ENCODE measurements at regions not wholly inside any gene's neighbourhood (a gene's known extent, or its start where the extent isn't known, plus 50 kb on each side); places are given as distances from the start of the nearest gene placed in this dataset.

DNA sequence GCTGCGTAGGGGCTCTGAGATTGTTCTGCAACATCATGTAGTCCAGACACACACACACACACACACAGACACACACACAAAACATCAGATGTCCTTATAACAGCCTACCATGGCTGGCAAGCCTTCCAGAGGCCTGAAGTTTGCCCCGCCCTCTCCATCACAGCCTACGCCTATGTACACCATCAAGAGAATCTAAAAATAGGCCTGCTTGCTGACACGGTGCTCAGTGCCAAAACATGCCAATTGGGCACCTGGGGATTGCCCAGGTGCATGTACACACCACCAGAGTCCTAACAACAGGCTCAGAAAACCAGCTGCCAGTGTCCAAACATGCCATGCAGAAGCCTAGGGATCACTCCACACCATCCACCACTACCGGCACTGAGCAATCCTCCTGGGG is 391.7 kb upstream of the SPTLC3 start:
- H3K4me3 Mint-ChIP-seq (ENCODE audit: unreplicated experiment): no peak overlapping the region
- Histone ChIP-seq H3K9ac (ENCODE audit: low read length) (no peak overlapping the region), H3K4me2 (ENCODE audit: low read length) (no peak overlapping the region), H3K27ac (ENCODE audit: low read depth, low read length) (no peak overlapping the region), H4K20me1 (ENCODE audit: insufficient read depth, low read length) (no peaks in the 10 kb centered on the region), H3K4me1 (ENCODE audit: insufficient read depth, low read length) (no peaks in the 10 kb centered on the region), H3K4me3 (ENCODE audit: insufficient read depth, low read depth, low read length) (no peak overlapping the region), H2AFZ (ENCODE audit: low read depth, low read length) (no peak overlapping the region), H3K27me3 (ENCODE audit: insufficient read depth, low read length) (no peaks in the 10 kb centered on the region), H3K36me3 (ENCODE audit: insufficient read depth, low read length) (no peaks in the 10 kb centered on the region), H3K79me2 (ENCODE audit: insufficient read depth, low read length) (no peaks in the 10 kb centered on the region), H3K9me3 (ENCODE audit: insufficient read depth, low read depth, low read length) (peaks cover 10% of the 10 kb centered on the region)
- no peak overlapping the region for H3K27ac Mint-ChIP-seq (ENCODE audit: unreplicated experiment)
- DNase-seq (ENCODE audit: low read depth): no peak
- FAIRE-seq: no peak
- no peaks in the 10 kb centered on the region for H3K36me3 Mint-ChIP-seq (ENCODE audit: low read depth, unreplicated experiment)
- peaks cover 4% of the 10 kb centered on the region for H3K9me3 Mint-ChIP-seq (ENCODE audit: unreplicated experiment)
- TF ChIP-seq, protein P1, sequence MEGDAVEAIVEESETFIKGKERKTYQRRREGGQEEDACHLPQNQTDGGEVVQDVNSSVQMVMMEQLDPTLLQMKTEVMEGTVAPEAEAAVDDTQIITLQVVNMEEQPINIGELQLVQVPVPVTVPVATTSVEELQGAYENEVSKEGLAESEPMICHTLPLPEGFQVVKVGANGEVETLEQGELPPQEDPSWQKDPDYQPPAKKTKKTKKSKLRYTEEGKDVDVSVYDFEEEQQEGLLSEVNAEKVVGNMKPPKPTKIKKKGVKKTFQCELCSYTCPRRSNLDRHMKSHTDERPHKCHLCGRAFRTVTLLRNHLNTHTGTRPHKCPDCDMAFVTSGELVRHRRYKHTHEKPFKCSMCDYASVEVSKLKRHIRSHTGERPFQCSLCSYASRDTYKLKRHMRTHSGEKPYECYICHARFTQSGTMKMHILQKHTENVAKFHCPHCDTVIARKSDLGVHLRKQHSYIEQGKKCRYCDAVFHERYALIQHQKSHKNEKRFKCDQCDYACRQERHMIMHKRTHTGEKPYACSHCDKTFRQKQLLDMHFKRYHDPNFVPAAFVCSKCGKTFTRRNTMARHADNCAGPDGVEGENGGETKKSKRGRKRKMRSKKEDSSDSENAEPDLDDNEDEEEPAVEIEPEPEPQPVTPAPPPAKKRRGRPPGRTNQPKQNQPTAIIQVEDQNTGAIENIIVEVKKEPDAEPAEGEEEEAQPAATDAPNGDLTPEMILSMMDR (IDR thresholded peaks at IDR 0.05; ENCODE audit: insufficient read depth, low read depth, low read length): no peak
- TF ChIP-seq EZH2 (IDR thresholded peaks at IDR 0.05; ENCODE audit: insufficient read depth, low read length): no peak
- no peaks in the 10 kb centered on the region for H3K27me3 Mint-ChIP-seq (ENCODE audit: low read depth, unreplicated experiment)
- H3K4me1 Mint-ChIP-seq (ENCODE audit: low read depth, unreplicated experiment): no peaks in the 10 kb centered on the region

DNA sequence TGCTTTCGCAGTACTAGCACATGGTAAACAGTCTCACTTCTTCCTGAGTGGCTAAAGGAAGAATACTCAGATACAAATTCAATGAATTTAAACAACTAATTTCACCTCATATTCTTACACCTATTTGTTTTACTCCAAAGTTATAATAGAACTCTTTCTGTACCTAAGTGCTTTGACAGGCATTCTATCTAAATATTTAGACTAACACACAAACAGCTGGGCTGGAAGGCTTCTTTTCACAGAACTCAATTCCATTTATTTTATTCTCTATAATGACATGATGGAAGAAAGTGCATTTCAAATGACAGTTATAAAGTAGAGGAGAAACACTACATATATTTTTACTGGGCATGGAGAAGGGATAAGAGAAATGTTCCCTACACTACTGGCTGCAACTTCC is 384.9 kb upstream of the SPTLC3 start:
- Mint-ChIP-seq H3K27me3 (ENCODE audit: low read depth, unreplicated experiment) (no peaks in the 10 kb centered on the region), H3K36me3 (ENCODE audit: low read depth, unreplicated experiment) (no peaks in the 10 kb centered on the region), H3K4me3 (ENCODE audit: unreplicated experiment) (no peak overlapping the region), H3K27ac (ENCODE audit: unreplicated experiment) (no peak overlapping the region), H3K9me3 (ENCODE audit: unreplicated experiment) (no peaks in the 10 kb centered on the region), H3K4me1 (ENCODE audit: low read depth, unreplicated experiment) (no peaks in the 10 kb centered on the region)
- no peak overlapping the region for H2AFZ ChIP-seq (ENCODE audit: low read depth, low read length)
- no peak overlapping the region for H3K27ac ChIP-seq (ENCODE audit: low read depth, low read length)
- DNase-seq (ENCODE audit: low read depth) (no peak), FAIRE-seq (no peak)
- no peaks in the 10 kb centered on the region for H3K4me1 ChIP-seq (ENCODE audit: insufficient read depth, low read length)
- H3K4me3 ChIP-seq (ENCODE audit: insufficient read depth, low read depth, low read length): no peak overlapping the region
- H3K9ac ChIP-seq (ENCODE audit: low read length): no peak overlapping the region
- no peak overlapping the region for H3K4me2 ChIP-seq (ENCODE audit: low read length)
- H3K36me3 ChIP-seq (ENCODE audit: insufficient read depth, low read length): no peaks in the 10 kb centered on the region
- no peak for TF ChIP-seq EZH2 (IDR thresholded peaks at IDR 0.05; ENCODE audit: insufficient read depth, low read length)
- TF ChIP-seq, protein P1 (IDR thresholded peaks at IDR 0.05; ENCODE audit: insufficient read depth, low read depth, low read length): no peak
- no peaks in the 10 kb centered on the region for H3K27me3 ChIP-seq (ENCODE audit: insufficient read depth, low read length)
- H4K20me1 ChIP-seq (ENCODE audit: insufficient read depth, low read length): no peaks in the 10 kb centered on the region
- H3K9me3 ChIP-seq (ENCODE audit: insufficient read depth, low read depth, low read length): peaks cover 3% of the 10 kb centered on the region
- no peaks in the 10 kb centered on the region for H3K79me2 ChIP-seq (ENCODE audit: insufficient read depth, low read length)

DNA sequence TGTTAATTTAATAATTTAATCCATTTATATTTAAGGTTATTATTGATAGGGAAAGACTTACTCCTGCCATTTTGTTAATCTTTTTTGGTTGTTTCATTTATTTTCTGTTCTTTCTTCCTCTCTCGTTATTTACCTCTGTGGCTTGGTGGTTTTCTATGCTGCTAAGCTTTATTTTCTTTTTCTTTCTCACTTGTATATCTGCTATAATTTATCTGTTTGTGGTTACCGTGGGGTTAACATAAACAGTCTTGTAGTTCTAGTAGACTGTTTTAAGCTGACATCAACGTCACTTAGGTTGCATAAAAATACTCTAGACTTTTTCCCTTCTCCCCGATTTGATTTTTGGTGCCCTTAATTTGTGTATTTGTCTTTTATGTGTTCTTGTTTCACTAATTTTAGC is 381.3 kb upstream of the SPTLC3 start:
- no peak for DNase-seq (ENCODE audit: low read depth)
- no peak overlapping the region for H3K4me3 ChIP-seq (ENCODE audit: insufficient read depth, low read depth, low read length)
- TF ChIP-seq, protein P1 (IDR thresholded peaks at IDR 0.05; ENCODE audit: insufficient read depth, low read depth, low read length): no peak
- TF ChIP-seq EZH2 (IDR thresholded peaks at IDR 0.05; ENCODE audit: insufficient read depth, low read length): no peak
- no peak overlapping the region for H3K27ac ChIP-seq (ENCODE audit: low read depth, low read length)
- no peaks in the 10 kb centered on the region for H3K36me3 ChIP-seq (ENCODE audit: insufficient read depth, low read length)
- Mint-ChIP-seq H3K4me3 (ENCODE audit: unreplicated experiment) (no peak overlapping the region), H3K4me1 (ENCODE audit: low read depth, unreplicated experiment) (no peaks in the 10 kb centered on the region), H3K9me3 (ENCODE audit: unreplicated experiment) (no peaks in the 10 kb centered on the region), H3K27ac (ENCODE audit: unreplicated experiment) (no peak overlapping the region), H3K27me3 (ENCODE audit: low read depth, unreplicated experiment) (no peaks in the 10 kb centered on the region), H3K36me3 (ENCODE audit: low read depth, unreplicated experiment) (no peaks in the 10 kb centered on the region)
- no peak overlapping the region for H3K9ac ChIP-seq (ENCODE audit: low read length)
- peaks cover 7% of the 10 kb centered on the region for H3K9me3 ChIP-seq (ENCODE audit: insufficient read depth, low read depth, low read length)
- H3K27me3 ChIP-seq (ENCODE audit: insufficient read depth, low read length): no peaks in the 10 kb centered on the region
- H3K4me1 ChIP-seq (ENCODE audit: insufficient read depth, low read length): no peaks in the 10 kb centered on the region
- H4K20me1 ChIP-seq (ENCODE audit: insufficient read depth, low read length): no peaks in the 10 kb centered on the region
- H3K79me2 ChIP-seq (ENCODE audit: insufficient read depth, low read length): no peaks in the 10 kb centered on the region
- no peak overlapping the region for H2AFZ ChIP-seq (ENCODE audit: low read depth, low read length)
- FAIRE-seq: no peak
- no peak overlapping the region for H3K4me2 ChIP-seq (ENCODE audit: low read length)
